ENCODE measurements at regions not wholly inside any gene's neighbourhood (a gene's known extent, or its start where the extent isn't known, plus 50 kb on each side); places are given as distances from the start of the nearest gene placed in this dataset.

- H3K36me3 ChIP-seq: no peaks in the 10 kb centered on the region
- H3K4me3 ChIP-seq: no peak overlapping the region
- intact Hi-C loops (cut with DNase I; ENCODE audit: low total_unique reads): no loop called here
- no peak overlapping the region for H3K27ac ChIP-seq
- H3K27me3 ChIP-seq: no peaks in the 10 kb centered on the region
- TF ChIP-seq CTCF (IDR thresholded peaks at IDR 0.05): no peak
- no peak for TF ChIP-seq POLR2A (IDR thresholded peaks at IDR 0.05)
- no peaks in the 10 kb centered on the region for H3K4me1 ChIP-seq
- no peak for DNase-seq
- no peaks in the 10 kb centered on the region for H3K9me3 ChIP-seq
Observed at GRCh38 chr5:173494446-173494845, 122.0 kb downstream of the BOD1 start.

DNA sequence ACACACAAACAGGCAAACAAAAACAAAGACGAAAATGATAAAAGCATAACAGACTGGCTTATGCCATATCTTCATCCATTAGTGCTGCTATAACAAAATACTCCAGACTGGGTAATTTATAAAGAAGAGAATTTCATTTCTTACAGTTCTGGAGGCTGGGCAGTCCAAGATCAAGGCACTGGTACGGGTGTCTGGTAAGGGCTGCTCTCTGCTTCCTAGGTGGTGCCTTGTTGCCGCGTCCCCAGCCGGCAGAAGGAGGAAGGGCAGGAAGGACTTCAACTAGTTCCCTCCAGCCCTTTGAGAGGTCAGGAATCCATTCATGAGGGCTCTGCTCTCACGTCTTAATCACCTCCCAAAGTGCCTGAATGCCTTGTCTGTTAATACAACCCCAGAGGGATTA lies 122.6 kb downstream of the BOD1 start:
- Histone ChIP-seq H3K36me3 (no peaks in the 10 kb centered on the region), H3K9me3 (no peaks in the 10 kb centered on the region), H3K4me1 (no peaks in the 10 kb centered on the region), H3K27me3 (no peaks in the 10 kb centered on the region), H3K27ac (no peak overlapping the region), H3K4me3 (no peak overlapping the region)
- DNase-seq: no peak
- no peak for TF ChIP-seq POLR2A (IDR thresholded peaks at IDR 0.05)
- no peak for TF ChIP-seq CTCF (IDR thresholded peaks at IDR 0.05)
- intact Hi-C loops (cut with DNase I; ENCODE audit: low total_unique reads): no loop called here

DNA sequence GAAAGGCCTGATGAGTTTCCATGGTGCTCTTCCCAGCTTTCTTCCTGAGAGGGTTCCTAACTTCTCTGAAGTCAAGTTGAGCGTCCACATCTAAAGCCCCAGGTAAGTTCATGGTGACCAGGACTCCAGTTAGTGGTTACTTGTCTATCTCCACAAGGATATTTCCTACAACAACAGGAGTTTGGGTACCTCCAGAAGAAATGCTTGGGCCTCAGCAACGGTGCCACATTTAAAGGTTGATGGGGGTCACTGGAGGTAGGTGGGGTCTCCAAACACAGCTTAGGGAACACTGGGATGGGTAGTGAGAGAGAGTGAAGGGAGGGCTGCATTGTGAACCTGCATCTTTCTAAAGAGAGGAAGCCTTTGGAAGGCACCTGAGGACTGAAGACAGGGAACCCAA lies 123.4 kb downstream of the BOD1 start:
- no peak for DNase-seq
- Histone ChIP-seq H3K36me3 (no peaks in the 10 kb centered on the region), H3K27ac (no peak overlapping the region), H3K9me3 (no peaks in the 10 kb centered on the region), H3K4me3 (no peak overlapping the region), H3K4me1 (no peaks in the 10 kb centered on the region), H3K27me3 (no peaks in the 10 kb centered on the region)
- TF ChIP-seq CTCF (IDR thresholded peaks at IDR 0.05): no peak
- no peak for TF ChIP-seq POLR2A (IDR thresholded peaks at IDR 0.05)
- intact Hi-C loops (cut with DNase I; ENCODE audit: low total_unique reads): no loop called here

- intact Hi-C loops (cut with DNase I; ENCODE audit: low total_unique reads): no loop called here
- H3K9me3 ChIP-seq: no peaks in the 10 kb centered on the region
- no peak for TF ChIP-seq POLR2A (IDR thresholded peaks at IDR 0.05)
- no peak for TF ChIP-seq CTCF (IDR thresholded peaks at IDR 0.05)
Observed at GRCh38 chr5:173490681-173491080, 125.8 kb downstream of the BOD1 start.

DNA sequence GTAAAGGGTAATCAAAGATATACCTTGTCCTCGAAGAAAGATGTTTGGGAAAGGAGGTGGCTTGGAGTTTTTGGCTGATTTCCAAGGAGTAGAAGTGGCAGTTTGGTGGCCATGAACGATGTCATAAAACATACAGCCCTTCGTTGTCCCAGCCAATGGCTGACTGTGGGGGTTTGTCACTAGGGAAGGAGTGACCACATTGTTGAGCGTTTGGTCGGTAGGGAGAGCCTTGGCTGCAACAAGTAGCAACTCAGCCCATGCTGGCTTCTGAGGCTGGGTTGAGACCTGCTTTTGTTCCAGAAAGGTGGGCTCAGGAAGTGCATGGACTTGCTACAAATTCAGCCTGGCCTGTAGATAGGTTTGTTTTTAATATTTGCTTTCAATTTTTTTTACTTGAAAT lies 128.3 kb downstream of the BOD1 start:
- no peak for DNase-seq
- TF ChIP-seq POLR2A (IDR thresholded peaks at IDR 0.05): no peak
- no peak for TF ChIP-seq CTCF (IDR thresholded peaks at IDR 0.05)
- Histone ChIP-seq H3K4me3 (no peak overlapping the region), H3K27ac (no peak overlapping the region), H3K36me3 (no peaks in the 10 kb centered on the region), H3K4me1 (no peaks in the 10 kb centered on the region), H3K27me3 (no peaks in the 10 kb centered on the region), H3K9me3 (no peaks in the 10 kb centered on the region)
- intact Hi-C loops (cut with DNase I; ENCODE audit: low total_unique reads): no loop called here

More at GRCh38 chr5:173490681-173491080, 125.8 kb downstream of the BOD1 start:
- DNase-seq: no peak
- Histone ChIP-seq H3K4me1 (no peaks in the 10 kb centered on the region), H3K27me3 (no peaks in the 10 kb centered on the region), H3K4me3 (no peak overlapping the region), H3K27ac (no peak overlapping the region), H3K36me3 (no peaks in the 10 kb centered on the region)
